SKM-1 (cell line): ENCODE measurements at regions not wholly inside any gene's neighbourhood (a gene's known extent, or its start where the extent isn't known, plus 50 kb on each side); places are given as distances from the start of the nearest gene placed in this dataset.
"Not testable (repeated sequence)": the region's sequence is repeated elsewhere in the genome, so short reads cannot be mapped to it uniquely, and the experiment has no call there.

Experiments
- DNase-seq: peaks from one replicate; lab custom pipeline; 2025; ENCODE audit not compliant: unreplicated experiment; lab: John Stamatoyannopoulos, UW

DNA sequence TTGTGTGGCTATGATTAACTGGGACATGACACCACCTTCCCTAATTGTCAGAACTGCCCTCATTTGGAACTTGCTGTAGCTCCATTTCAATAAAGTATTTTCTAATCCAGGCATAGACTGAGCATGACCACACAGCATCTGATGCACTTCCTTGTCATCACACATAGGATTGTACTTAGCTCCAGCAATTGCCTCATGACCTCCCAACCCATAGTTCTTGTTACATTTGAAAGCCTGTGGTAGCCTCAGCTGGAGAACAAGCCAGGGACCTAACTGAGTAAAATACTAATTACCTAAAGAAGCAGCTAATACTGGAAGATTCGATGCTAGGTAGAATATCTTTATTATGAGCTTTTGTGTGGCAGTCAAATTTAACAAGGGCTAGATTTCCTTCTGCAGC lies 187.3 kb upstream of the KIF2B start:
- DNase-seq: no peak

DNA sequence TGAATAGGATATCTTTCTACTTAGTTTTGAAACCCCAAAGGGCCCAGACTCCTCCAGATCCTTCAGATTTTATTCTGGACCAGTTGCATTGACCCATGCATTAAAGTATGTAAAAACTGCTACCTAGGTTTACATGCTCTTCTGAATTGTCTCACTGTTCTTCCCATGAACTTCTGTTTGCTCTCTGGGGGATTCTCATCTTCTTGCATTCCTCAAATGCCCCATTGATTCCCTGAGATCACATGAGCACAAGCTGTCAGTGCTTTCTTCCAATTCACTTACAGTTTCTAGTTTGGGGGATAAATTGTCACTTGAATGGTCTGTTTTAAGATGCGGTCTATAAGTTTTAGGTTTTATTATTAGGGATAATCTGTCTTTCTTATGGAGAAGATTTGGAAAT lies 188.9 kb upstream of the KIF2B start:
- no peak for DNase-seq

DNA sequence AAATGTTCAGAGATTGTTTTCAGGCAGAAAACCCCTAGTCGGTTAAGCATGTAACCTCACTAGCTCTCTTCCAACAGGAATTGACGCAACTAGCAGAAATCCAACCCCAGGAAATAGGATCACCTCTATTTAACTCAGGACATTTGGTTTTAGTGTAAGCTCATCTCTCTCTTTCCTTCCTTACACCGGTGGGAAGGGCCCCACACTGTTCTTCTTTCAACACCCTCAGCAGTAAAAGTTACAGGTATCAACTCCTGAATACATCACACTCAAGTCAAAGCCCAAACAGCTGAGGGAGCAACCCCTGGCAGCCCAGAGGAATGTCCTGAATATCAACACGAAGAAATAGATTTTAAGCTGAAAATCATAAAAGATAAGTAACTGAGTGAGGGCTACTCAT lies 191.2 kb upstream of the KIF2B start:
- no peak for DNase-seq

DNA sequence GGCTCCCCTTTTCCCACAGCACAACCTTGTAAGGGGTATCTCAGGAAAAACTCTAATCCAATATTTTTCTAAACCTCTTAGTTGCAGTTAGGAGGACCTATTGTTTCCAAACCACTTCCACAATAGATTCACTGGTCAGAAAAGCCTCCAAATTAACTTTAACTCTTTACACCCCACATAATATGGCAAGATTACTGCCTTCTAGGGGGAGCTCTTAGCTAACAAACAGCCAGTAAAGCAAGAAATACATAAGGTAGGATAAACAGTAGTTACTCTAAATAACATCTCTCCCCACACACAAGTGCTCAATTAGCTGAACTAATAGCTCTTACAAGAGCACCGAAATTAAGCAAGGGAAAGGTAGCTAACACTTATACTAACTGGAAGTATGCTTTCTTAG lies 192.1 kb upstream of the KIF2B start:
- DNase-seq: no peak

DNA sequence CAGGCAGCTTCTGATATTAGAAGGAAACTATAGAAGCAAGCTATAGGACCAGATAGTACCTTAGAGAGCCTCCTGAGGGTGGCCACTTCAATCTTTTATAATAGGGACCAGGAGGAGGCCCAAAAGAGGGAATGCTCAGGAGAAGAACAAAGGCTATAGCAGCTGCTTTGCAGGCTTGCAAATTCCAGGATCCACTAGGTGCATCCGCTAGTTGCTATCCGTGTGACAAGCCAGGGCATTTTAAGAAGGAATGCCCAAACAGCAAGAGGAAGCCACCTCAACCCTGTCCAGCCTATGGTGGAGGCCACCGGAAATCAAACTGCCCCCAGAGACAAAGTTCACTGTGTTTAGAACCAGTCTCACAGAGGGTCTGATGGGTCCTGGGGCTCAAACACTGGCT lies 192.6 kb upstream of the KIF2B start:
- DNase-seq: no peak

DNA sequence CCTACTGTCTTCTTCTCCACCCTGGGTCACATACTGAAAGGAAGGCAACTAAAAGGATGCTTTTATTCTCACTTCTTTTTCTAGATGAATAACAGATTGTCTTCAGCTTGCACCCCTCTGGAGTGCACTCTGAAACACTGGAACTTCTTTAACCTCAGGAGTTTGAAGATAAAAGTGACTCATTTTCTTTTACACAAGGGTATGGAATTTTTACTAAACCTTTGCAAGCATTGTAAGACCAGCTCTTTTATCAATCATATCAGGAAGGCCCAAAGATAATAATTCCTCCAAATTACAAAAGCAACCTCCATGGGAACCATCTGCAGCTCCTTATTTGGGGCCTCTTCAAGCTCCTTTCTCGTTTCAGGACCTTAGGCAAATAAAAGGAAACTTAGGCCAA lies 193.5 kb upstream of the KIF2B start:
- no peak for DNase-seq

DNA sequence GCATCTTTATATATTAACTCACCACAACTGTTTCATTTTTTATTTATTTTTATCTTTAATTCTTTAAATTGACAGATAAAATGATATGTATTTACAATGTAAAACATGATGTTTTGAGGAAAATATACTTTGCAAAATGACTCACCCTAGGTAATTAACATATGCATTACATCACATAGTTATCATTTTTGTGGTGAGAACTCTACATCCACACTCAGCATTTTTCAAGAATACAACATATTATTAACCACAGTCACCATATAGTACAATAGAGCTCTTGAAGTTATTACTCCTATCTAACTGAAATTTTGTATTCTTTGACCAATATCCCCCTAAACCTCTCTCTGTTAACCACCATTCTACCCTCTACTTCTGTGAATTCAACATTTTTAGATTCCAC lies 194.7 kb upstream of the KIF2B start:
- DNase-seq: no peak

DNA sequence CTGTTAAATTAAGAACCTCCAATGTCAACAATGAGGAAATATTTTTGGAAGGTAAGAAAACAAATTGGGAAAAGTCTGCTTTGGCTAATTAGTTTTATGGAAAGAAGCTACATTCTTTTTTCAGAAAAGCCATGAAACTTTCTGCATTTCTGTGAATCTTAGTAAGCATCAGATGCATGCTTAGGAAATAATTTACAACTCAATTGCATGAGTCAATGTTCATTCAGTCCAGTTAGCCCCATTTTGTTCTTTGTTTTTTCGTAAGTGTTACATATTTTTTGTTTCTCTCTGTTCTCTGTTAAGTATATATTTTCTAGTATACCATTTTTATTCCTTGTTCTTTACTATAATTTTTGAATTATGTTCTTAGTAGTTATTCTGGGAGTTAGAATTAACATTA lies 195.2 kb upstream of the KIF2B start:
- DNase-seq: no peak

DNA sequence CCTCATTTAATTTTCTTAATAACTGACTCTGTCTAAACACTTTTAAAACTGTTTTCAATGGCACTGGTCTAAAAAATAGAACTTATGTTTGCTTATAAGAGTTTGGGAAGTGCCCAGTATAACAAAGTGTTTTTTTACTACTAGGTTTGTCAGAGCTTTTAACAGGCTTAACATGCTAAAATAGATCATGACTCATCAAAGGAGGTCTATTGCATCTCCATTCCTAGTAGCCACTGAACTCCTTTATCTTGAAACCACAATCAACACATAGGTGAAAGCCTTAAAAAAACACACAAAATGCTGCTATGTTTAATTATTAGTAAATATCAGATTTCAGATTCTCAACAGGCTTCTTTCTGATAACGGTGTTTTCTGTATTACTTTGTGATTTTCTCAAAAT lies 196.4 kb upstream of the KIF2B start:
- DNase-seq: no peak

DNA sequence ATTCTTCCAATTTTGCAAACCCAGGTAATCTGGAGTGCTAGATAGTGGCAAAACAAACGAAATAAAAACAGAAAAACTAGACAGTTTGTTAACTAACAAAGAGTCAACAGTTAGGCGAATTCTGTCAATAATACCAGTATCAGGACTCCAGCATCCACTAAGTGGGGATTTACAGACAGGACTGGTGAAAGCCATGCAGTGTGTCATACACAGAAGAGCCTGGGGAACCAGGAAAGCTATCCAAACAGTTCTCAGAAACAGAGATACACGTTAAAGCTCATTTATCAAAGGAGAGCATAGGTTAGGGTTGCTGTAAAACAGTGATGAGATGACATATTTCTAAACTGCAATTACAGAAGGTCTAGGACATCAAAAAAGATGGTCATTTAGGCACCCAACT lies 203.7 kb upstream of the KIF2B start:
- DNase-seq: no peak

DNA sequence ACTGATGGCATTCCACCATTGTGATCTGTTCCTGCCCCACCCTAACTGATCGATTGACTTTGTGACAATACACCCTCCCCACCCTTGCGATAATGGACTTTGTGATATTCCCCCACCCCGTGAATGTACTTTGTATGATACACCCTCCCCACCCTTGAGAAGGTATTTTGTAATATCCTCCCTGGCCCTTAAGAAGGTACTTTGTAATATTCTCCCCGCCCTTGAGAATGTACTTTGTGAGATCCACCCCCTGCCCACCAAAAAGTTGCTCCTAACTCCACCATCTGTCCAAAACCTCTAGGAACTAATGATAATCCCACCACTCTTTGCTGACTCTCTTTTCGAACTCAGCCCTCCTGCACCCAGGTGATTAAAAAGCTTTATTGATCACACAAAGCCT lies 214.5 kb upstream of the KIF2B start:
- DNase-seq: not testable (repeated sequence)

DNA sequence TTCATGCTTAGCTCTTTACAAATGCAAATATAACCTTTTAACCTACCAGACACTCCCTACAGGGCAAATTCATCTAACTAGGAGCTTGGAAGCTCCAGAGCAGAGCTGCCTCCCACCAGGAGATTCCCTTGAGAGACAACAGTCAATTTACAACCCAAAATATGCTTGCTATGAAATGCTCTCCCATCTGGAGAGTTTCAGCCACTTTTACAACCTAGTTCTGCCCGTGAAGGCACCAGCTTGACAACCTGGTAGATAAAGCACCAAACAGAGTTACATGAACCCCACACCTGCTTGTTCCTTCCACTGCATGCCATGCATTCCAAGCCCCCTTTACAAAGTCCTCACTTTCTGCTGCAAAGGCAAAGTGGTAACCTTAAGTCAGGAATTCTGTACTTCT lies 215.3 kb upstream of the KIF2B start:
- DNase-seq: no peak

DNA sequence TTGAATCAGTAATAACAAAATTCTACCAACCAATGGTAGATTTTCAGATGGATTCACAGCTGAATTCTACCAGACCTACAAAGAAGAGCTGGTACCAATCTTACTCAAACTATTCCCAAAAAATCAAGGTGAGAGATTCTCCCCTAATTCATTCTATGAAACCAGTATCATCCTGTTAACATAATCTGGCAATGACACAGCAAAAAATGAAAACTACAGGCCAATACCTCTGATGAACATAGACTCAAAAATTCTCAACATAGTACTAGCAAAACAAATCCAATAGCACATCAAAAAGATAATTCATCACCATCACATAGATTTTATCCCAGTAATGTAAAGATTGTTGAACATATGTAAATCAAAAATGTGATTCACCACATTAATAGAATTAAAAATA lies 234.4 kb upstream of the KIF2B start:
- DNase-seq: no peak

DNA sequence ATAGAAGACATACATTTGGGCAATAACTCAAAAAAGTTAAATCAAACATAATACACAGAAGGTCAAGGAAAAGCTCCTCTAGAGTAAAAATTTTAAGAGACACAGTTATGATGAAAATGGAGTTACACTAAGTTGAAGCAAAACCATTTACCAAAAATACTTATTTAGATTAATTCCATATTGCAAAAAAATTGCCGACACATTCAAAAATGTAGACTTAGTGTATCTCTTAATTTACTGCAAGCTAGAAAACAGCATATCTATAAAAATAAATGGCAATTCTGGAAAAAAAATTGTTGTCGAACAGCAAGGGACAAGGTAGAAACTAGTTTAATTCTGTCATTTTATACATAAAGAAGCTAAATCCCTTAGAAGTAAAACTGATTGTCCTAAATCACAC lies 248.7 kb upstream of the KIF2B start:
- no peak for DNase-seq

DNA sequence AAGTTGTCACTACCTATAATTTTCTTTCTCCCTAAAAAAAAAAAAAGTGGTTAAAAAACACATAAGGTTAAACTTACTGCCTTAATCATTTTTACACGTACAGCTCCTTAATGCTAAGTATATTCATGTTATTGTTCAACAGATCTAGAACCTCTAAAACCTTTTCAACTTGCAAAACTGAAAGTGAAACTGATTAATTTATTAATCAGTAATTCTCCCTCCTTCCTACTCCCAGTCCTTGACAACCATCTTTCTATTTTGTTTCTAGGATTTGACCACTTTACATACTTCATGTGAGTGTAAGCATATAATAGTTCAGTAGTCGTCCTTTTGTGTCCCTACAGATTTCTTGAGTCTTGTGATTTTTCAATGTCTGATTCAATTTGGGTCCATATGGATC lies 251.4 kb upstream of the KIF2B start:
- no peak for DNase-seq

DNA sequence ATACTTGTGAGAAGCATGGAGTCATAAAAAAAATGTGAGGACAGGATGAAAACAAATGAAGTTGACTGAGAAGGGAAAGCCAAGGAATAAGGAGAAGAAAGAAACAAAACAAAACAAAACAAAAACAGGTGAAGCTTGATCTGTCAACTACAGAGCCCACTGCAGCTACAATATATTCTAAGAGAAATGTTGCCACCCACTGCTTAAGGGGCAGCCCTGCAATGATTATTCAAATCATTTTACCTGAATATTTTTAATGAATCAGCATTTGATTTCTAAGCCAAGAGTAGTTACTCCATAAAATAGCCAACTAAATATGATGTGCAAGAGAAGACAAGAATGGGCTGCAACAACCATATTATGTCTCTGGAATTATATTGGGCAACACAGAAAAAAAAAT lies 252.0 kb upstream of the KIF2B start:
- DNase-seq: no peak

DNA sequence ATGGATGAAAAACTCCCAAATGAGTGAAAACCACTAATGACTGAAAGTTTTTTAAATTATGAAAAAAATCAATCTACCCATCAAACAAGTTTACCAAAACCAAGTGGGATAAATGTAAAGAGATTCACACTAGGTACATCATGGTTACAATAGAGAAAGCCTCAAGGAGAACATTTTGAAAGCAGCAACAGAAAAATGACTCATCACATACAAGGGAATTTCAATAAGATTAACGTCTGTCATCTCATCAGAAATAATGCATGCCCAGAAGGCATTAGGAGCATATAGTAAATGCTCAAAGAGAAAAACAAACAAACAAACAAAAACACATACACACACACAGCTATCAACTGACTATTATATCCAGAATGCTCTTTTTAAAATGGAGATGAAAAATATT lies 261.8 kb upstream of the KIF2B start:
- no peak for DNase-seq

DNA sequence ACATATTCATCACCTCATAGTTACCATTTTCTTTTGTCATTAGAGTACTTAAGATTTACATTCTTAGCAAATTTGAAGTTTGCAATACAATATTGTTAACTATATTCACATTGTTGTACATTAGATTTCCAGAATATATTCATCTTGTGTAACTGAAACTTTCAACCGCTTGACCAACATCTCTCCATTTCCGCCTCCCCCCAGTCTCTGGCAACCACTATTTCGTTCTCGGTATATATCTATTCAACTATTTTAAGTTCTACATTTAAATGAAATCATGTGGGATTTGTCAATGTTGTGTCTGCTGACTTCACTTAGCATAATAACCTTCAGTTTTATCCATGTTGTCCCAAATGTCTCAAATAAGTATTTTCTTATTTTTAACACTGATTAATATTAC lies 274.5 kb upstream of the KIF2B start:
- DNase-seq: no peak

DNA sequence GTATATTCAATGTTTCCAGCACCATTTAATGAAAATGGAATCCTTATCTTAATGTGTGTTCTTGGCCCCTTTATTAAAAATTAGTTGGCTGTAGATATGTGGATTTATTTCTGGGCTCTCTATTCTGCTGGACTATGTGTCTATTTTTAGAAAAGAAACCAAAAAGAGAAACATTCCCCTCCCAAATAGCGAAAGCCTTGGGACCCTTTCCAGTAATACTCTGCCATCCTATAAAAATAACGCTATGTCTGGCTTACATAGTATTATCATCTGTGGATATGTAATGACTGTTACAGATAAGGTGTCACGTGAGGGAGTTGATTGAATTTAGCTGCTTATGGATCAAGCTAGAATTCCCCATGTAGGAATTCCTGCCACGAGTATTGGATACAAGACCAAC lies 279.3 kb upstream of the KIF2B start:
- DNase-seq: no peak

DNA sequence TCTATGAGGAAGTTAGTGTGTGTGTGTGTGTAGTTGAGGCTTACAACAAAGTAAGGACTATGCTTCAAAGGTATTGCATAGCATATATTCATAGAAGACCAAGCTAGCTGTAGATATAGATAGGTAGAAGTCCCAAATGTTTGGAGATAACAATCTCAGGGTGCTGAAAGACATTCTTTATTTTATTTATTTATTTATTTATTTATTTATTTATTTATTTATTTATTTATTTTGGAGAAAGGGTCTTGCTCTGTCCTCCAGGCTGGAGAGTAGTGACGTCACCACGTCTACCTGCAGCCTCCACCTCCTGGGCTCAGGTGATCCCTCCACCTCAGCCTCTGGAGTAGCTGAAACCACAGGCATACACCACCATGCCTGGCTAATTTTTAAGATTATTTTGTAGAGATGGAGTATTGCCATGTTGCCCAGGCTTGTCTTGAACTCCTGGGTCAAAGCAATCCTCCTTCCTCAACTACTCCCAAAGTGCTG lies 284.6 kb upstream of the KIF2B start:
- no peak for DNase-seq

DNA sequence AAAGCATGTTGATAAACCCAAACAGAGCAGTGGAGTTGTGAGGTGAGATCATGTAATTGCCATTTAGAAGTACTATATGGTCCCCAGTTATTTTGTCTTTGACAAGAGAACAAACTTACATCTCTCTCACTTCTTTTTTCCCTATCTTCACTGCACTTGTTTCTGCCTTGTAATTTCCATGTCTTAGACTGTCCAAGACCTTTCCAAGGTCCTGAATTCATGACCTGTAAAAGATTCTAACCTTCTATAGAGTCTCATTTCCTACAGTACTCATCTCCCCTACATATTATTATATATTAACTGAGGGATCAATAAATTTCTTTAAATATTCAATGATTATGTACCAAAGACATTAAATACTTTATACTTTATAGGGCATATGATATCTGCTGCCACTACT lies 295.3 kb upstream of the KIF2B start:
- DNase-seq: no peak

DNA sequence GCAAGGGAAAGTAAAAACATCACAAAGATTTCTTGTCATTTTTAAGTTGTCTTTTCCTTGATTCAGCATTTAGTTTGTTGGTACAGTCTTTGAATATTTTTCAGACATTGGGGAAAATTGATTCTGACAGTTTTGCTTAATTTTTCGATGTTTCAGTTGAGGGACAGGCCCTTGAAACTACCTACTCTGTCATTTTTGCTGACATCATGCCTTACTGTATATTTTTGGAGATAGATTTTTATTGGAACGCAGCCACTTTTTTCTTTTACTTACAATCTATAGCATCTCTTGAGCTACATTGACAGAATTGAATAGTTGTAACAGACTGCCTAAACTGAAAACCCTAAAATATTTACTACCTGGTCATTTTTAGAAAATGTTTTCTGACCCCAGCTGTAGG lies 297.1 kb upstream of the KIF2B start:
- DNase-seq: no peak

DNA sequence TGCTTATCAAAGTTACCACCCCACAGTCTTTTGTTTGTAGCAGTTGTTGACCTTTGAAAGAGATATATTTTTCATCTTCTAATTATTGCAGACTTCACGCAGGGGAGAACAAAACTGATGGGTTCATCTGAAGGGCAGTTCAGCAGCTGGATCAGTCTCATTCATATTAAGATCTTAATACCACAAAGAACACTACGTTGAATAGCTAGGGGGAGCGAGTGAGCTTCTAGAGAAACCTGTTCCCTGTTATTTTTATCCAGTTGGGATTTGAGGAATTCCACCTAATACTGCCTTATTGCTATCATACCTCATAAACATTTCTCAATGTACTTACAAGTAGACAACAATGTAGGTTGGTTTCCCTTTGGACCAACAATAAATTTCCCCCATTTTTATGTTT lies 306.1 kb upstream of the KIF2B start:
- no peak for DNase-seq

DNA sequence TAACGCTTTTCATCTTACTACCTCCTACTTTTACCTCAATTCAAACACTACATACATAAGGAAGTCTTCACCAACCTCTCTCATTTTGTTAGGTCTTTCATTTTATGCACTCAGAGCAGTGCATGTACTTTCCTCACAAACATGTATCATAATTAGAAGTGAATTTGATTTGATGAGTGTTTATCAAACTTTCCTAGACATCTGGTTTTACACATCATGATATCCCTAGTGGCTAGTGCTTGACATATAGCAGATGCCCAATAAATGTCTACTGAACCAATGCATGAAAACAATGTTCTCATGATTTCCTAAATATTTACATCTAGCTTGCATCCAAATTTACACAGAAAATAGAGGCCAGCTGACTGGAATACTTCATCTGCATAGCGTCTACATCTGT lies 323.4 kb upstream of the KIF2B start:
- no peak for DNase-seq
